GM12873 (cell line): ENCODE measurements at regions not wholly inside any gene's neighbourhood (a gene's known extent, or its start where the extent isn't known, plus 50 kb on each side); places are given as distances from the start of the nearest gene placed in this dataset.

Source experiments
- TF ChIP-seq, protein P1 (sequence below): IDR thresholded peaks from 2 replicates; pipeline ENCODE4 v1.5.1; 2012; ENCODE audit warnings: low read depth, mild to moderate bottlenecking, moderate library complexity, low read length, control low read depth; ENCODE audit not compliant: insufficient read depth; ENCODE audit errors: missing control alignments

DNA sequence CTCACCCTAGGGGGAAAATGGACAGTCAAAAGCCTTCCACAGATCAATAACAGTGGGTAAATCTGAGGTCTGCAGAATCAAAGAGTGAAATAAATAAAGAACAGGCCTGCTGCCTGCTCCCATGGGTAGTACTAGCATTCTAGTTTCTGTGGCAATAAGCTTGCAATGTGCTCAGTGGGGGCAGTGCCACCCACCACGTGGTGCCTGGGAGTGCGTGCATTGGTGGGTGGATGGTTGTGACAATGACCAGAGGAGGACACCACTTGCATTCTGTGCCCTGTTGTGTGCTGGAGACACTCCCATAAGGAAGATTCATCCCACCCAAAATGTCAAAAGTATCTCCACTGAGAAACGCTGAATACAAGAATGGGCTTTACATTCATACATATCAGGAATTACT, 95.5 kb upstream of the NEDD9 start:
- TF ChIP-seq, protein P1, sequence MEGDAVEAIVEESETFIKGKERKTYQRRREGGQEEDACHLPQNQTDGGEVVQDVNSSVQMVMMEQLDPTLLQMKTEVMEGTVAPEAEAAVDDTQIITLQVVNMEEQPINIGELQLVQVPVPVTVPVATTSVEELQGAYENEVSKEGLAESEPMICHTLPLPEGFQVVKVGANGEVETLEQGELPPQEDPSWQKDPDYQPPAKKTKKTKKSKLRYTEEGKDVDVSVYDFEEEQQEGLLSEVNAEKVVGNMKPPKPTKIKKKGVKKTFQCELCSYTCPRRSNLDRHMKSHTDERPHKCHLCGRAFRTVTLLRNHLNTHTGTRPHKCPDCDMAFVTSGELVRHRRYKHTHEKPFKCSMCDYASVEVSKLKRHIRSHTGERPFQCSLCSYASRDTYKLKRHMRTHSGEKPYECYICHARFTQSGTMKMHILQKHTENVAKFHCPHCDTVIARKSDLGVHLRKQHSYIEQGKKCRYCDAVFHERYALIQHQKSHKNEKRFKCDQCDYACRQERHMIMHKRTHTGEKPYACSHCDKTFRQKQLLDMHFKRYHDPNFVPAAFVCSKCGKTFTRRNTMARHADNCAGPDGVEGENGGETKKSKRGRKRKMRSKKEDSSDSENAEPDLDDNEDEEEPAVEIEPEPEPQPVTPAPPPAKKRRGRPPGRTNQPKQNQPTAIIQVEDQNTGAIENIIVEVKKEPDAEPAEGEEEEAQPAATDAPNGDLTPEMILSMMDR = no peak

DNA sequence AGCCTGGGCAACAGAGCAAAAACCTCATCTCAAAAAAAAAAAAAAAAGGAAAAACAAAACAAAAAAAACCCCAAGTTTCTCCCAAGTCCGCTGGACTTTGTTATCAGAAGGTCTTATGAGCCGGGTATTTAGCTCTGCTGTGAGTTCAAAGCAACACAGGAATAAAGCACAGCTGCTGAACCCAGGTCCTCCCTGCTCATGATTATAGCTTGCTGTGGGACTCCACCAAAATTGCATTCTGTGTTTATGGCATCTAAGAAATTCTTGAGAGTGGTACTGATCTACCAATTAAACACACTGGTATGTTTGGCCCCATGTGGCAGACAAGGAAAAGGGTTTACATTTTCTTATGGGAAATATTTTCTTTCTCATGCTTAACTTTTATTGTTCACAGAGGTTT, 93.6 kb upstream of the NEDD9 start:
- TF ChIP-seq, protein P1 = no peak

DNA sequence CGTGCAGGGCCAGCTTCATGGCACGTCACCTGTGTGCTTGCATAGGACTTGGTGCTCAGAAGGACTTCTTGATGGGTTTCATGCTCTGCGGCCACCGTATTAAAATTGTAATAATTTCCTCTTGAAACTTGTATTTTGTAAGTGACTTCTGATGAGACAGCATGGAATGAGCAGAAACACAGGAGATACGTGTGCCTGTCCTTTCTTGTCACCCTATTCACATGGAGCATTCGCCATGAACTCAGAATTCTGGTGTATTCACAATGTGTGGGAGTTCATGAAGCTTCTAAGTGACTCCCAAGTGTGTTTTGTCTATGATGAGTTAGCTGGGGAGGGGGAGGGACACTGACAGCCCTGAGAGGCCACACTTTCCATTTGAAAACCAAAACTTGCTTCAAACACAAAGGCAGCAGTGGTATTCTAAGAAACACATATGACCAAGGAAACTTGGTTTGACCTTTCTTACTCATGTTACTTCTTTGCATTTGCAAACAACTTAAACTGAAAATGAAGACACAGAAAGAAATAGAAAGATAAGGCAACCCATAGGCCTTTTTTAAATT, 92.1 kb upstream of the NEDD9 start:
- TF ChIP-seq, protein P1 = no peak

DNA sequence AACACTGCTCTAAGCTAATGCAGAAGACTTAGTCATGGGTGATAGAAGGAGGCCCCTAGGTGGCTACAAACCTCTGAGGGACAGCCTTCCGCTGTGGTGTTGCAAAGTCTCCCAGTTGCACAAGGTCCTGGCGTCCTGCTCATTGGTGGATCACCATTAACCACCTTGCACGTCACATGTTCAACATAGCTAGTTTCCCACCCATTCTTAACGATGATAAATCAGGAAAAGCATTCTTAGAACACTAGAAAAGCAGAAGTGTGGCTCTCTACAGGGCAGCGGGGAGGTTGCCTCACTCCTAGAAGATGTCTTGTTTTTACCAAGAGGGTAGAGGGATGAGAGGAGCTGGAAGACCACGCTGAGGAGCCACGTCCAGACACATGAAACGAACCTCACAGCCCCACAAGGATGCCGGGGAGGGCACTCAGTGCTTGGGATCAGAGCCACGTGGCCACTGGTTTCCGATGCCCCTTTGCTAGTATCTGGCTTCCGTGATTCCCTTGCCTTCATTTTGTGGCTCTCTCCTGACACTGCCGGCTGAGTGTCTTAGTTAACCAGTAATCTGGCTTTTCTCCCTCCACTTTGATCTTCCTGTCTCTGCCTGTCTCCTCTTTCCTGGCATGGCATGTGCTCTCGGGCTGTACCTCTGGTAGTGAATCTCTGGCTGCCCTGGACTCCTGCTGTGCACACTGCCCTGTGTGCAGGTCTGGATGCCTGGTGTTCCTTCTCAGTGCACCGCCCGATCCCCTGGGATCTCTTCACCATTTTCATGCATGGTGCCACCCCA, 91.4 kb upstream of the NEDD9 start:
- TF ChIP-seq, protein P1 = no peak

DNA sequence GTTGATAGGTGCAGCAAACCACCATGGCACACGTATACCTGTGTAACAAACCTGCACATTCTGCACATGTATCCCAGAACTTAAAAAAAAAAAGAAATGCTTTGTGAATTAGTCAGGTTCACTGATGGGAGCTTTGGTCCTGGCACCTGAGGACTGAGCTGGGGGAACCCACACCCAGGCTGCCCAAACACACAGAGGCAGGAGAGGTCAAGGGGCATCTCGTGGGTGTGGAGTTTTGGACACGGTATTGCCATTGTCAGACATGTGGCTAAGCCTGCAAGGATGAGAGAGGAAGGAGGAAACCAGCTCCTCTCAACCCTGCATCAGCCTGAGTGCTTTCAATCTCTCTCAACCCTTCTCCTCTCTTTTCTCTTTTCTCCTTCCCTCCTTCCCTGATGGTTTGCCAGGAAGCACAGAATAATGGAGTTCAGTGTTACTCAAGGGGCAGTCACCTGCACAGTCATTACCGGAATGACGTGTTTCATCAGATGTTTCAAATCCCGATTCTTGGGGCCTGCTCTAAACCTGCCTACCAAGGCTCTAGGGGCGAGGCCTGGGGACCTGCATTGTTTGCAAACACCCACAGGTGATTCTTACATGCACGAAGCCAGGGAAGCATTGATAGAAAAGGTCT, 89.9 kb upstream of the NEDD9 start:
- TF ChIP-seq, protein P1 = no peak

DNA sequence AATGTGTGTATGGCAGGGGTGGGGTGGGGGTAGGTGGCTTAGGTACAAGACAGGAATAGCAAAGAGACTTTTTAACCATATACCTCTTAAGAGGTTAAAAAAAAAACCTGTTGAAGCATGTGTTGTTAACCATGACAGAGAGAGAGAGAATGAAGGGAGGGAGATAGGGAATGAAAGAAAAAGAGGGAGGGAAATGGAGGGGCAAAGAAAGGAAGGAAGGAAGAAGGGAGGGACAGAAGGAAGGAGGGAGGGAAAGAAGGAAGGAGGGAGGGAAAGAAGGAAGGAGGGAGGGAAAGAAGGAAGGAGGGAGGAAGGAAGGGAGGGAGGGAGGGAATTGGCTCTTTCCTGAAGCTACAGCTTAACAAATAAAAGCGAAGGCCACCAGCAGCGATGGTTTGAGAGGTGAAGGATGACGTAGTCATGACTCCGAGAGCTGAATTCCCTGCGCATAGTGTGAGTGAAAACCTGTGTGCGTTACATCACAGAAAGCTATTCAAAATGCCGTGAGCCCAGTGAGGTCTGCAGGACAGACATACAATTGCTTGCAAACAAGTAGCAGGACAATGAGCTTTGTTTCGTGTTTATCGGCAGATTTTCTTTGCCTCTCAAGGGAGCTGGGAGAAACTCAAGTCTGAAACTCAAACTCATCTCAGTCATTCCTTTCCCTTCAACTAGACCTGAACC, 88.6 kb upstream of the NEDD9 start:
- TF ChIP-seq, protein P1 = no peak
